ENCODE measurements at regions not wholly inside any gene's neighbourhood (a gene's known extent, or its start where the extent isn't known, plus 50 kb on each side); places are given as distances from the start of the nearest gene placed in this dataset.

- BruUV-seq (replicated peaks), result no TSS peak
- Histone ChIP-seq H3K9me3 (ENCODE audit: insufficient read depth, low read depth) (no peaks in the 10 kb centered on the region), H3K4me3 (no peak overlapping the region), H3K27ac (no peak overlapping the region), H3K79me2 (ENCODE audit: low read depth) (no peaks in the 10 kb centered on the region), H3K9me2 (ENCODE audit: insufficient read depth) (no peaks in the 10 kb centered on the region), H3F3A (ENCODE audit: insufficient read depth, low read depth) (no peaks in the 10 kb centered on the region), H3K27me3 (ENCODE audit: insufficient read depth, low read depth) (no peaks in the 10 kb centered on the region), H2AFZ (no peak overlapping the region), H4K20me1 (ENCODE audit: insufficient read depth) (no peaks in the 10 kb centered on the region), H3K4me2 (no peak overlapping the region), H3K4me1 (replicated peaks; ENCODE audit: insufficient read depth) (no peaks in the 10 kb centered on the region), H3K36me3 (ENCODE audit: low read depth) (no peaks in the 10 kb centered on the region)
- no peak for TF ChIP-seq EZH2 (IDR thresholded peaks at IDR 0.05; ENCODE audit: low read depth)
- TF ChIP-seq CTCF (conservative IDR thresholded peaks at IDR 0.05), result no peak
- ChIA-PET POLR2A (ENCODE audit: unreplicated experiment) (no interaction called here), CTCF (no interaction called here)
- intact Hi-C loops (cut with micrococcal nuclease; ENCODE audit: unreplicated experiment), result no loop called here
- no peak for DNase-seq
Observed at GRCh38 chr2:181114021-181114420, 133.6 kb downstream of the UBE2E3 start.

- Histone ChIP-seq H3K27me3 (ENCODE audit: insufficient read depth, low read depth) (no peaks in the 10 kb centered on the region), H3K4me1 (replicated peaks; ENCODE audit: insufficient read depth) (0 out of 2 replicates have a peak, but pooled peaks cover 5% of the 10 kb centered on the region), H2AFZ (no peak overlapping the region; the same call in 1 of the 2 replicates), H3K9me2 (ENCODE audit: insufficient read depth) (no peaks in the 10 kb centered on the region), H3F3A (ENCODE audit: insufficient read depth, low read depth) (no peaks in the 10 kb centered on the region), H4K20me1 (ENCODE audit: insufficient read depth) (no peaks in the 10 kb centered on the region), H3K27ac (no peak overlapping the region), H3K4me2 (no peak overlapping the region), H3K79me2 (ENCODE audit: low read depth) (no peaks in the 10 kb centered on the region), H3K9me3 (ENCODE audit: insufficient read depth, low read depth) (no peaks in the 10 kb centered on the region), H3K4me3 (no peak overlapping the region), H3K36me3 (ENCODE audit: low read depth) (no peaks in the 10 kb centered on the region)
- DNase-seq, result no peak
- ChIA-PET POLR2A (ENCODE audit: unreplicated experiment) (no interaction called here), CTCF (no interaction called here)
- TF ChIP-seq EZH2 (IDR thresholded peaks at IDR 0.05; ENCODE audit: low read depth) (no peak), CTCF (conservative IDR thresholded peaks at IDR 0.05) (no peak)
- no TSS peak for BruUV-seq (replicated peaks)
- intact Hi-C loops (cut with micrococcal nuclease; ENCODE audit: unreplicated experiment), result no loop called here
Observed at GRCh38 chr2:181116261-181116660, 135.9 kb downstream of the UBE2E3 start.

- no peak for DNase-seq
- ChIA-PET POLR2A (ENCODE audit: unreplicated experiment) (interaction anchor here (0.6 kb wide), 1 partner anchor 151 kb away, joined by 4 read pairs; no protein-coding TSS in a partner anchor), CTCF (no interaction called here)
- H3K4me3 ChIP-seq, result no peak overlapping the region
- intact Hi-C loops (cut with micrococcal nuclease; ENCODE audit: unreplicated experiment), result no loop called here
- TF ChIP-seq CTCF (conservative IDR thresholded peaks at IDR 0.05) (no peak), EZH2 (IDR thresholded peaks at IDR 0.05; ENCODE audit: low read depth) (no peak)
- H3K9me2 ChIP-seq (ENCODE audit: insufficient read depth), result no peaks in the 10 kb centered on the region
- H3K27me3 ChIP-seq (ENCODE audit: insufficient read depth, low read depth), result no peaks in the 10 kb centered on the region
- no peak overlapping the region for H3K4me2 ChIP-seq
- H3K9me3 ChIP-seq (ENCODE audit: insufficient read depth, low read depth), result no peaks in the 10 kb centered on the region
- BruUV-seq (replicated peaks), result no TSS peak
- H3F3A ChIP-seq (ENCODE audit: insufficient read depth, low read depth), result no peaks in the 10 kb centered on the region
- H3K27ac ChIP-seq, result no peak overlapping the region
- no peaks in the 10 kb centered on the region for H4K20me1 ChIP-seq (ENCODE audit: insufficient read depth)
- no peaks in the 10 kb centered on the region for H3K36me3 ChIP-seq (ENCODE audit: low read depth)
- no peak overlapping the region for H2AFZ ChIP-seq
- H3K79me2 ChIP-seq (ENCODE audit: low read depth), result no peaks in the 10 kb centered on the region
- H3K4me1 ChIP-seq (replicated peaks; ENCODE audit: insufficient read depth), result 0 out of 2 replicates have a peak, but pooled peaks cover 5% of the 10 kb centered on the region
Observed at GRCh38 chr2:181117206-181117925, 137.0 kb downstream of the UBE2E3 start.
